GM12865 (cell line): ENCODE measurements at regions not wholly inside any gene's neighbourhood (a gene's known extent, or its start where the extent isn't known, plus 50 kb on each side); places are given as distances from the start of the nearest gene placed in this dataset.

Experiments
- DNase-seq: peaks from one replicate; pipeline ENCODE4 v3.0.0; 2010; ENCODE audit warnings: low read depth
- H3K4me3 ChIP-seq: 2 replicates; pipeline ENCODE4 v1.5.1; 2011; ENCODE audit warnings: mild to moderate bottlenecking, low read depth, low read length, control low read depth
- CTCF ChIP-seq: IDR thresholded peaks from 2 replicates; pipeline ENCODE4 v1.5.1; 2011; ENCODE audit warnings: low read length, control low read depth, low read depth, inconsistent platforms; ENCODE audit not compliant: insufficient read depth; ENCODE audit errors: missing control alignments

- no peak for TF ChIP-seq CTCF
- no peak overlapping the region for H3K4me3 ChIP-seq
- DNase-seq = no peak
Measured at GRCh38 chr6:15132854-15133670, 112.8 kb upstream of the JARID2 start.

- peak; percentile 36 for DNase-seq
- no peak overlapping the region for H3K4me3 ChIP-seq
- no peak for TF ChIP-seq CTCF
Measured at GRCh38 chr6:15137086-15137485, 108.8 kb upstream of the JARID2 start.

GRCh38 chr6:15143086-15143485 lies 102.8 kb upstream of the JARID2 start:
- no peak for TF ChIP-seq CTCF
- DNase-seq = no peak
- H3K4me3 ChIP-seq = no peak overlapping the region

- H3K4me3 ChIP-seq = no peak overlapping the region
- no peak for TF ChIP-seq CTCF
- DNase-seq = no peak
Measured at GRCh38 chr6:15143540-15143939, 102.3 kb upstream of the JARID2 start.

- no peak for TF ChIP-seq CTCF
- H3K4me3 ChIP-seq = no peak overlapping the region
- DNase-seq = no peak
Measured at GRCh38 chr6:15145821-15146220, 100.0 kb upstream of the JARID2 start.

- H3K4me3 ChIP-seq = no peak overlapping the region
- DNase-seq = no peak
- no peak for TF ChIP-seq CTCF
Measured at GRCh38 chr6:15147827-15148226, 98.0 kb upstream of the JARID2 start.

GRCh38 chr6:15148356-15148946 lies 97.4 kb upstream of the JARID2 start:
- H3K4me3 ChIP-seq = no peak overlapping the region
- TF ChIP-seq CTCF = no peak
- peak; percentile 8 for DNase-seq
